ENCODE measurements at regions not wholly inside any gene's neighbourhood (a gene's known extent, or its start where the extent isn't known, plus 50 kb on each side); places are given as distances from the start of the nearest gene placed in this dataset.

DNA sequence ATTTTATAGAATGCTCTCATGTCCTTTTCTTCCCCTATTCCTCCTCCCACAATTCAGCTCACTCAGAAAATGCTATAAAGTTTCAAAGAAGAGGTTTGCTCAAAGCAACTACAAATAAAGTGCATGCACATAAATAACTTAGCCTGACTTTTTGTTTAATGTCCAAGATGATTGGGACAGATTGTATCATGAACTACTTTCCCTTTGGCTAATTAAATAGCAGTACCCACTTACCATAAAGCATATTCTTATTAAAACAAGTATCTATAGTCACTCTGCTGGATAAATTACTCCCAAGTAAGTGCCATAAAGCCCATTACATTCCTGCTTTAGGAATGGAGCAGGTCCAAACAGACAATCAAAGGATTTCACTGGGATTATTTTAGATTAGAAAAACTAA, 576.0 kb downstream of the LMO4 start:
- no peak for TF ChIP-seq POLR2A (IDR thresholded peaks at IDR 0.05)
- TF ChIP-seq, protein P1, sequence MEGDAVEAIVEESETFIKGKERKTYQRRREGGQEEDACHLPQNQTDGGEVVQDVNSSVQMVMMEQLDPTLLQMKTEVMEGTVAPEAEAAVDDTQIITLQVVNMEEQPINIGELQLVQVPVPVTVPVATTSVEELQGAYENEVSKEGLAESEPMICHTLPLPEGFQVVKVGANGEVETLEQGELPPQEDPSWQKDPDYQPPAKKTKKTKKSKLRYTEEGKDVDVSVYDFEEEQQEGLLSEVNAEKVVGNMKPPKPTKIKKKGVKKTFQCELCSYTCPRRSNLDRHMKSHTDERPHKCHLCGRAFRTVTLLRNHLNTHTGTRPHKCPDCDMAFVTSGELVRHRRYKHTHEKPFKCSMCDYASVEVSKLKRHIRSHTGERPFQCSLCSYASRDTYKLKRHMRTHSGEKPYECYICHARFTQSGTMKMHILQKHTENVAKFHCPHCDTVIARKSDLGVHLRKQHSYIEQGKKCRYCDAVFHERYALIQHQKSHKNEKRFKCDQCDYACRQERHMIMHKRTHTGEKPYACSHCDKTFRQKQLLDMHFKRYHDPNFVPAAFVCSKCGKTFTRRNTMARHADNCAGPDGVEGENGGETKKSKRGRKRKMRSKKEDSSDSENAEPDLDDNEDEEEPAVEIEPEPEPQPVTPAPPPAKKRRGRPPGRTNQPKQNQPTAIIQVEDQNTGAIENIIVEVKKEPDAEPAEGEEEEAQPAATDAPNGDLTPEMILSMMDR (IDR thresholded peaks at IDR 0.05) = no peak
